ENCODE measurements at regions not wholly inside any gene's neighbourhood (a gene's known extent, or its start where the extent isn't known, plus 50 kb on each side); places are given as distances from the start of the nearest gene placed in this dataset.
A peak's percentile ranks its signal among the peaks of the same experiment; 100 is the strongest.
"Not testable (repeated sequence)": the region's sequence is repeated elsewhere in the genome, so short reads cannot be mapped to it uniquely, and the experiment has no call there.

DNA sequence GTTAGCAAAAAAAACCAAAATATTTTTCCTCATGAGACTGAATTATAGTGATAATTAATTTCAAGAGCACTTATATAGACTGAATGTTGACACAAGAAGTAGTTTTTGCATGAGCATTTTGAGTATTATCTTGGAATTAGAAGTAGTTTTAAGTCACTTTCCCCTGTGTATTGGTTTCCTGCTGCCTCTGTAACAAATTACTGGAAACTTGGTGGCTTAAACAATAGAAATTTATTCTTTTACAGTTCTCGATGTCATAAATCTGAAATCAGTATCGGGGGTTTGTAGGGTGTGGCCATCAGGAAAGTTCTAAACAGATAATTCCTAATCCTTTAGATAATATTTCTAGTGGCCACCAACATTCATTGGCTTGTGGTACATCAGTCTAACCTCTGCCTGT, 957.8 kb downstream of the LTN1 start:
- not testable (repeated sequence) for DNase-seq

DNA sequence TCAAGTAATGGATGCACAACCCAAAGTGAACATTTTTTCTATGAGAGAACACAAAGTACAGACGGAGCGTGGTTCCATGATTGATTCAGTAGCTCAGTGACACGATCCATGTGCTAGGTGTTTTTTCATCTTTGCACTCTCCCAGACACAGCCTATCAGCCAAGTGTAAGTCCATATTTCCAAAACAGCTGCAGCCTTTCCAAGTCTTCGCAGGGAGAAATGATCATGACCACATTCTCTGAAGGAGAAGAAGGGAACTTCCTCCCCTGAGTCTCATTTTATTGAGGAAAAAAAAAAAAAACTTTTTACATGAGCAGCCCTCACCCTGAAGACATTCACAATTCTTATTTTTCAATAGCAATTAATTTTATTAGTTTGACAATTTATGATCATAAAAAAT, 958.3 kb downstream of the LTN1 start:
- DNase-seq: not testable (repeated sequence)

DNA sequence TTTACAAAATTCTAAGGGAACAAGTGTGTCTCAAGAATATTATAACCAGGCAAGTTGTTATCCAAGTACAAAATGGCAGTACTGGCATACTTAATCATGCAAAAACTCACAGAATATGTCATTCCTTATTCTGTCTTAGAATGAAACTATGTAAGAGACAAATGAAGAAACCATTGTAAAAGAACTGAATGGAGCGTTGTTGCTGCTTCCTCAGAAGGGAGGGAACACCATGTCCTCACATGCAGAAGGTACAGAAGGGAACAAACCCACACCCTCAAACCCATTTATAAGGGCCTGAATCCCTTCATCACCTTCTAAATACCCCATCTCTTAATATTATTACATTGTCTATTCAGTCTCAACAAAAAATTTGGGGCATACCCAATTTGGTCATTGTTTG, 960.0 kb downstream of the LTN1 start:
- DNase-seq: not testable (repeated sequence)

DNA sequence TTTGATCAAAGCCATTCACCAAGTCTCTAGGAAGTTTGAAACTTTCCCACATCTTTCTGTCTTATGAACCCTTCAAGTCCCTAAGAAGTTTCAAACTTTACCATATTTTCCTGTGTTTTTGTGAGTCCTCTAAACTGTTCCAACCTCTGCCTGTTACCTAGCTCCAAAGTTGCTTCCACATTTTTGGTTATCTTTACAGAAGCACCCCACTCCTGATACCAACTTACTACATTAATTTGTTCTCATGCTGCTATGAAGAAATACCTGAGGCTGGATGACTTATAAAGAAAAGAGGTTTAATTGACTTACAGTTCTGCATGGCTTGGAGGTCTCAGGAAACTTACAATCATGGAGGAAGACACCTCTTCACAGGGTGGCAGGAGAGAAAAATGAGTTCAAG, 961.6 kb downstream of the LTN1 start:
- DNase-seq: not testable (repeated sequence)

DNA sequence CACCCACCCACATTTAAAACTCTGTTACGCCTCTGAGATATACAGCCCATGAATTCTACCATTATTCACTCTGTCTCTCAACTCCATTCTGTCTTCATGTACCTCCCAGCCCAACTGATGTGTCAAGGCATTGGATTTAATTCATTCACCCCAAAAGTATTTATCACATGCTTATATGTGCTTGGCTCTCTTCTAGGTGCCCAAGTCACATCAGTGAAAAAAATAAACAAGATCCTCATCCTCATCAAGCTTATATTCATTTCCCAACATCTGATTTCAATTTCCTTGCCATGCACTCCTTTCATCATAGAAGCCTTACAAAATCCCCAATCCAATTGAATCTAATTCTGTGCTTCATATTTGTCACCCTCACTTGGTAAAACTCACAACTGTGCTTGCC, 967.6 kb downstream of the LTN1 start:
- no peak for DNase-seq

DNA sequence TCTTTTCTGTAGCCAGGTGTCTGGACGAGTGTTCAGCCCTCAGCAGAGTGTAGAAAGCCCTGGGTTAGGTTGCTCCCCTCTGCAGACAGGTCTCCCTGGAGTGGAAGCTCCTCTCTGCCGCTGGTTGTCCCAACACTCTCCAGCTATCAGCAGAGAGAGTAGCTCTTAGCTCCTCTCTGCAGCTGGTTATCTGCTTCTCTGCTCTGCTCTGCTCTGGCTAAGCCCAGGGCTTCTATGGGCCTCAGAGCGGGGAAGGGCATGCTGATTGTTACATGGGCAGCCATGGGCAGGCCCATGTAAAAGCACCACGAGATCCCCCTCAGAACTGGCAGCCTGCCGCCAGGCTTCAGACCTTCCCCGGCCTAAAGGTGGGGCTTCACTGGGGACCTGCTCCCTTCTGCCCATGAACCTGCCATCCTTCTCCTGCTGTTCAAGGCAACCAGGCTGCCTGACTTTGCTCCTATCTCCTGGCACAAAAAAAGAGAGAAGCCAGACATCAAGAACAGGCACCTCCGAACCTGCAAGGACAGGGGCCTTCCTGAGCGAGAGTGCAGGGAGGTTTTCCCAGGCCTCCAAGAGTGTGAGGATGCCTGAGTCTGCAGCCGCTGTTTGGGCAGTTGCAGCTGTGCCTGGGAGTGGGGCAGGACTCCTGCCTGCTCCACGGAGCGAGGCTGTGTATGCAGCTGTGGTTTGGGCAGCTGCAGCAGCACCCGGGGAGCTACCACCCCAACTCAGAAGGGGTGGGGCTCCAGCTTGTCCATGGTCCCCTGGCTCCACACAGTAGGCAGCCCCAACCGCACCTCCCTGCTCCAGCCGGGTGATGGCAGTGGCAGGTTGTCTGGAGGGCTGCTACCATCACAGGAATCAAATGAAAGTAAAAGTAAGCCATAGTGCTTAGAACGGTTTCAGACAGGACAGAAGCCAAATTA, 973.7 kb downstream of the LTN1 start:
- peak; percentile 42 to 49 for DNase-seq

DNA sequence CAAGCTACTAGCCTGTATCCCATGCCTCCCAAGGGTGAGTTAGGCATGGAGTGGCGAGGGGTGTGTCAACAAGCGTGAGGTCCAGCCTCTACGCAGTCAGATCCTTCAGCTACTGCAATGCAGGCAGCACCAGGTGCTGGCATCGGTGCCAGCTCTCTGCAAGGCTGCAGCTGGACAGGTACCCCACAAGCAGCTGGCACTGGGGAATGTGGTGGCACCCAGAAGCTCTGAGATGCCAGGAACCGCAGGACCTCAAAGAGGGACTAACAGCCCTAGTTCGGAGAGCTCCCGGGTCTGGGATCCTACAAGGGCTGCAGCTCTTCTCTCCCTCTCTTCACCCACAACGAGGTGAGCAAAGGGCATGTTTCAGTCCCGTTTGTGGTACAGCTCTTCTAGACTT, 974.5 kb downstream of the LTN1 start:
- DNase-seq: no peak

DNA sequence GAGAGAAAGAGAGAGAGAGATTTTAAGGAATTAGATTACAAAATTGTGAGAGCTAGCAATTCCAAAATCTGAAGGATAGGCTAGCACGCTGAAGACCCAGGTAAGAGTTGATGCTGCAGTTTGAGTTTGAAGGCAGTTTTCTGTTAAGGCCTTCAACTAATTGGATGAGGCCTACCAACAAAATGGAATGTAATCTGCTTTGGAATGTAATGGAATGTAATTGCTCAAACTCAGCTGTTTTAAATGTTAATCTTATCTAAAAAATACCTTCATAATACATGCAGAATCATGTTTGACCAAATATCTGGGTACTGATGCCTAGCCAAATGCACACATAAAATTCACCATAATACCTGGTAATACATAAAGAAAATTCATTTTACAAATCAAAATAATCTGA, 976.1 kb downstream of the LTN1 start:
- DNase-seq: no peak

DNA sequence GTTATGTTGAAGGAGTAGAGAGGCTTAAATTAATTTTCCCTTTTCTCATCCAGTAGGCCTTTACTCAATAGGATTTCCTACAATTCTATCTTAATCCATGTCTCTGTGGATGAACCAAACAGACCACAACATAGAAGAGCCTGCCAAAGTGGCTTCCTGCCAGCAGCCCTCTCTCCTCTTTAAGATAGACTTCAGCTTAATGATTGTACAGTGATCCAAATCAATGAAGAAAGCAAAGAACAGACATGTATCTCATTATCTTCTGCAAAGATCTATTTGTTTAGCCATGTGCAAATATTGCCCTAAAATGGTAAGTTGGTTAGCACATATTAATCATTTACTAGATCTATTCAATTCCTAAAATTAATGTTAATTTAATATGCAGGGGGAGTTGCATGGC, 979.6 kb downstream of the LTN1 start:
- DNase-seq: not testable (repeated sequence)

DNA sequence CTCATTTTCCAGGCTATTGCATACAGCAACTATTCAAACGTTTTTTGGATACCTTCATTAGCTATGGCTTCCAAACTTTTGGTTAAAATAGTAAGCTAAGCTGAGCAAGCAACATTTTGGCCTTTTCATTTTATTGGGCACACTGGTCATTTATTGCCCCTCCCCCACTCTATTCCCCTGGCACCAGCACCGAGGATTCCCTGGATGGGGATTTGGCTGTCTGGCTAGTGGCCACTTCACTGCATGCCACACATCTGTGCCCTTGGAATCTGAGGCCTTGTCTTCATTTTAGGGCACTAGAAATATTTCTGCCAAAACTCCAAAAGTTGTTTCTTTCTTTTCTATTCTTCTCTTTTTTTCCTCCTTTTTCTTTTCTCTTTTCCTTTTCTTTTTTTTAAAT, 980.7 kb downstream of the LTN1 start:
- not testable (repeated sequence) for DNase-seq

DNA sequence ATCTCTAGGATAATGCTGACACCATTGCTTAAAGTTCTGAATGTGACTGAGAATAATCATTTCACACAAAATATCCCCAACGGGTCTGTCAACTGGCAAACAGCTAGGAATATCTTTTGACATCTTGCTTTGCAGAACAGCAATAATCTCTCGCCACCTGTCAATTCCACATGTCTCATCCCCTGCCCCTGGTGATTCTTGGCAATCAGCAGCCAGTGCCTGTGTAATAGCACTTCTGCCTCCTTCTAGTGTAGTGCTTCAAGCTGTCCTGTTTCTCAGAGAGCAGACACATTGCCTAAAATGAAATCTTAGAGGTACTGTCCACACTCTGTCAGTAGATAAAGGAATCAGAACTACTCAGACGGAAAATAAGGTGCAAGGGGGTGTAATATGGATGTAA, 984.4 kb downstream of the LTN1 start:
- not testable (repeated sequence) for DNase-seq

DNA sequence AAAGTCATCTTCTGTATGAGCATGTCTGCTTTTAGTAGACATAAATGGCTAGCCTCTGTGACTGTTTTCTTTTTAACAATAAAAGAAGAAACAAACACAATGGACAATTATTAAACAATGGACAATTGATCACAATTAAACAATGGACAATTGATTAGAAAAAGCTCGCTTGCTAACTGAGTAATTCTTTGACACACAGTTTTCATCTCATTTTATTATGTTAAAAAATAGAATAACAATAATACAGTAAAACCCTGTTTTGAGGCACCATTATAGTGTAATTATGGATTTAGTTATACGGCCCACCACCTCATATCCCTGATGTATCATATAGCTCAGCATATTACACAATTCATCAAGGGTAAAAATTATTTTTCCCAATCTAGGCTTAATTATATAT, 989.0 kb downstream of the LTN1 start:
- DNase-seq: not testable (repeated sequence)

DNA sequence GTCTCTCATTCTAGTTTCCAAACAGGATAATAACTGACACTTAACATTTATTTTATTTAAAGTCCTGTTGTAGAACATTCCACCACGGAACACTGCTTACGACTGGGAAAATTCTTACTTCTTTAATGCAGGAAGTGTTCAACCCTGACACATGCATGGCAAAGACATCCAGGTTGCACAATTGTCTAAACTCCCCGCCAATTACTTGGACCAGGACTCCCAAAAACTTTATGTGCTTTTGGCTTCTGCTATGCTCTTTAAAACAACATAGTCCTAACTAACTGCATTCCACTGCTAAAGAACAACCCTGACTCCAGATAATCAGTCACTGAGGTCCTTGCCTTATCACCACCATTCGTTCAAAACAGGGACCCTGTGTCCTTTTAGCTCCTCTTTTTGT, 995.8 kb downstream of the LTN1 start:
- DNase-seq: not testable (repeated sequence)

DNA sequence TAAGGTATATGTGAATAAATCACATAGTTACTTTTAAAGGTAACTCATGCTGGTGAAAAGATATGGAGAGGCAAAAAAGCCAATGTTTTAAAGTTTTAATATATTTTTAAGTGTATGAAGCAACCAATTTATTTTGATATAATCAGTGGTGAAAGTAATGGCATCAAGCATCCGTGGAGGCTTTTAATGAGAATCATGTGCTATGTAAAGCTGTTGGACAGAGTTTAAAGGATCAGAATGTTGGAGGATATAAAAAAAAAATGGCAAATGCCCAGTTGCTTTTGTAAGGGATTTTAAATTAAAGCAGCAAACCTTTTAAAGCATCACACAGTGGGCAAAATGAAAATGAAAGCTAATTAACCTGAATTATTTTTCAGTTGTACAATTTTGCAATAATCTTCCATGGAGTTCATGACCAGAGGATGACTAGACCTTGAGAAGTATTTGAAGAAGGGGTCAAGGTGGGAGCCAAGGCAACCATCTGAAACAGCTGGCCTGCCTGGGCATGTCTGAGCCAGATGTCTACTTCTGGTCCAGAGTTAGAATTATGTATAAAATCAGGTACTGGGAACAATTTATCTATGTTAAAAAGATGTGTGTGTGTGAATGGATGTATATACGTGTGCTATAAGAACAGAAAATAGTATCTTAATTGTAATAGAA, 1007.9 kb downstream of the LTN1 start:
- not testable (repeated sequence) for DNase-seq

DNA sequence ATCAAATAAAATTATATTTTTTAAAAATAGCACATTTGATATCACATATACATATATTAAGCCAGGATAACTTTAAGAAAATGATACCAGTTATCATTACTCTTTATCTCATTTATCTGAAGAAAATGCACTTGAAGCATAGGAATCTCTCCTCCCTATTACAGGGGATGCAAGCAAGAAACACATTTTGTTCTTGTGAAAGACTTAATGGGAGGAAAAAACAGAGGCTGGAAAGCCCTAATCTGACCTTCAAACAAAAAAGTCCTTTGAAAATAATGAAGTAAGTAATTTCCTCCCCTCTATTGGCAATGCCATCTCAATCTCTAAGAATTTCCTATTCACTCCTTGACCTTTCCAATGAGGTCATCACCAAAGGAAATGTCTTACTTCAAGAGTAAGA, 1012.6 kb upstream of the ADAMTS5 start:
- not testable (repeated sequence) for DNase-seq

DNA sequence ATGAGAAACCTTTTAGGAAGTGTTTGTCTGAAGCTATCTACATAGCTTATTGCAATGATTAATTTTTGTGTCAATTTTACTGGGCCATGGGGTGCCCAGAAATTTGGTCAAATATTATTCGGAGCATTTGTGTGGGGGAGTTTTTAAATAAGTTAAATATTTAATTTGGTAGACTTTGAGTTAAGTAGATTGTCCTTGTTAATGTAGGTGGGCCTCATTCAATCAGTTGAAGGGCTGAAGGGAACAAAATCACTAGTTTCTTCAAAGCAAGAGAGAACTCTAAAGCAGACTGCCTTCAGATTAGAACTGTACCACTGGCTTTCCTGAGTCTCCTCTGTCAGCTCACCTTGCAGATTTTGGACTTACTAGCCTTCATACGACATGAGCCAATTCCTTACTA, 1008.6 kb upstream of the ADAMTS5 start:
- no peak for DNase-seq

DNA sequence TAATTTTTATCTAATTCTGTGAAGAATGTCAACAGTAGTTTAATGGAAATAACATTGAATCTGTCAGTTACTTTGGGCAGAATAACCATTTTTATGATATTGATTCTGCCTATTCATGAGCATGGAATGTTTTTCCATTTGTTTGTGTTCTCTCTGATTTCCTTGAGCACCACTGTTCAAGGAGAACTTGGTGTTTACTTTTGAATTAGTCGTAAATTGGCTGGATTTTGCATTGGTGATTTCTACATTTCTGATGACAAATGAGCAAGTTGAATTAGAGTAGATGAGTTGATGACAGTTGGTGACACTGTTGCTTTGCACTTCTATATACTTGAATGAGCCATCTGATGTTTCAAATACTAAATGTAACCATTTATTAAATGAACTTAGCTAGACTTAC, 1007.3 kb upstream of the ADAMTS5 start:
- DNase-seq: not testable (repeated sequence)

DNA sequence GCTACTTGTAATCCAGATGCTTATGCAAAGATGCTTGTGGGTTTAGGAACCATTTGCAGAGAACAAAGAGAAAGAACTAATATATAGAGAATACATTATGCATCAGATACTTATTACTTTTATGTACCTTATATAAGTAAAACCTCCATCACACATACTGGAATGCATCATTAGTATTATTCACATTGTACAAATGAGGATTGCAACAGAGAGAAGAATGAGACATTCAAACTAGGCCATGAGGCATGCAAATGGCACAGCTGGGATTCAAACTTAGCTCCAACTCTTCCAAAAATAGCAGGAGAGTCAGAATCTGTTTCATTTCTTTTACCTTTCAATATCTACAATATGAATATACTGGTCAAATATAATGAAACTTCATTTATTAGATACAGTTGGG, 1001.4 kb upstream of the ADAMTS5 start:
- DNase-seq: not testable (repeated sequence)

DNA sequence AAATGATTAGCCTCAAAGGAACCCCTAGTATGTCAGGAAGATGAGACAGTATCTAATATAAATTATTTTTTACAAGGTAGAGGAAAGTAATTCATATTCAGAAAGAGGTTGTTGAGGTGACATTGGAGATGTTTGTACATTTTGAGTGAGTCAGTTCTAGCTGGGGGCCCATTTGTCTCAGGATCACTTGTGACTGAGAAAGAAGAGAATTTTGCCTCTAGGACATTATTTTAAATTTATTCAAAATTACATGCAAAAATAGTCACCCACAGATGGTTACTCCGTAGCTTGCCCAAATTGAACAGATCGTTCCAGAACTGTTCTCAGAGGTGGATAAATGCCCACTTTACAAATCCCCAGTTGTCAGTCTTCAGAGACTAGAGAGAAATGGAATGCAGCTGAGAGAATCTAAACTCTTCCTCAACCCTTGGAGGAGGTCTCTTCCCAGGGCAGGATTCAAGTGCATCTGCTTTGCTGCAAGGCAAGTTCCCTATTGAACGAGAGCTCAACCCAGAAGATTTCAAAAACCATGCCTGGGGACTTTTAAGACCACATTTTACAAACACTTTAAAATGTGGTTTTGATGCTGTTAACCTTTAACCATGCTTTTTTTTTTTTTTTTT, 987.8 kb upstream of the ADAMTS5 start:
- no peak for DNase-seq

DNA sequence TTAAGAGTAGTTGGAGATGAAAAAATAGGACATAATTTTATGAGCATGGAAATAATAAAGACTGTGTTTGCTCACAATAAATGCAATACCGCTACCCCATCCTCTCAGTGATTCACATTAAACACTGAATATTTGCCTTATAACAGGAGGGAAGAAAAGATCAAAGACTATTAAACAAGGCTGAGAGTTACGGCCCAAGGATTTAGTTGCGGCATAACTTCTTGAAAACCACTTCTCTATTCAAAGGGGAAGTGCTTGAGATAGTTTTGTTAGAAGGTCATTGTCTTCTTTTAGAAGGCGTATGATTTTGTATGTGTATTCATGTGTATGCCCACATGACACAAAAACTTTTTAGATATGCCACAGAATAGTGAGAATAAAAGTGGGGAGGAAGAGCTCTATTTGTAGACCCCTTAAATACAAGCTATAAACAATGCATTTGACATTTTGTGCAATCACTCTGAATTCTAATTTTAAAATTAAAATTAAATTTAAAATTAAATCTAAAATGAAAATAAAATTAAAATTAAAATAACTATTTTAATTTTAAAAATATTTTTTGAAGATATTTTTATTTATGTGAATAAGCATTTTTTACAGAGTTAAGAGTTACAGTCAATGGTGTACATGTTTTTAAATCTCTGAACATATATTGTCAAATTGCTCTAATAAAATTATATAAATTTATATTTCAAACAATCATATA, 986.6 kb upstream of the ADAMTS5 start:
- no peak for DNase-seq

DNA sequence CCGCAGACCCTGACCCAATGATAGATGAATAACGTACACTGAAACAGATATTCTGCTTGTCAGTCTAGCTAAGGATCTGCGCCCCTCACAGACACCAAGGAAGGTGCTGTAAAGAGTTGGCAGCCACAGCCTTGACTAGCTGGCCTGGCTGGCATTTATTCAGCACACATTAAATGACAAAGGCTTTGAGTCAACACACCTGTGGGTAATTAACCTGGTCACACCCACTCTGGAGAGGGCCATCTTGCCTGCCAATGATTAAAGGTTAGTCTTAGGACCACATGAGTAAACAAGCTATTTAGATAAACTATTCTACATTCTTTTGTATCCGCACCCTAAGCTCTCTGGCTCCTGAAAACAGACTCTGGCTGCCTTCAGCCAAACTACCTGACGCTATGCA, 982.2 kb upstream of the ADAMTS5 start:
- DNase-seq: not testable (repeated sequence)

DNA sequence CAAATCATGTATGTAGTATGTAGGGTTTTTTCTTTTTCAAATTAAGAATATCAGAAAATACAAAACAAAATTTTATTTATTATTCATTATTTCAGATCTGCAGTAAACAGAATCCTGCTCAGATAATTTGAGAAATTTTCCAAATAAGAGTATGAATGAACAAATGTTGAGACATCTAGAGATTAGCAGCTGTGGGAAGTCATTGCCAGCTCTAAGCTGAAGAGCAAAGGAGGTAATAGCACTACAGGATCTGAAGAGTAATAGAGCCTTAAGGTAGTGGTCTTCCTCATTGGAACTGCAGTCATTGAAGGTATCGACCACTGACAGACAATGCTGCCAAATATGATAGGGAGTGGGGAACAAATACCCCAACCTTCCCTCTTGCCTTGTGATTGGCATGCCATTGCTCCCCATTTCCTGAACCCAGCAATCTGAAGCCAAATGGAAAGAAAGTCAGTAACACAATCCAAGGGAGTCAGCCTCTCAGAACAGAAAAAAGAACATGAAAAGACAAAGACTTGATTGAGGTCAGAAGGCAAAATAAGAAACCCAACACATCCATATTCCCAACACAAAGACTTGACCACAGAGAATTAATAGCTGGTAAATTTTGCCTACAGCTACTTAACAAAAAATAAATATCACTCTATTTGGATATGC, 963.4 kb upstream of the ADAMTS5 start:
- not testable (repeated sequence) for DNase-seq

DNA sequence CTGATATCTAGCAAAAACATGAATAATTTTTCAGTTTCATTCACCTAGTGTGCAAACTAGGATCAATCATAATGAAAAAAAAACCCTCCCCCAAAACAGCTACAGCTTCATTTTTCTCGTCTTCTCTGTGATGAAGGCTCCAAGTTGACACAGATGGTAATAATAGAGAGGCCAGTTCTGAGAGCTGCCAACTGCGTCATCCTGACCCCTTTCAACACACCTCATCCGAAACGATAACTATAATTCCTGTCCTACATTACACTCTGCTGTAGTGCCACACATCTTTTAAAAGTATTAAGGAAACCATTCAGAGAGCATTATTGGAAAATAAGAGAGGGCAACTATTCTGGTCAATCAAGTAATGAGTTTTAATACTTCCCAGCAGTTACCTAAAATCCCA, 962.3 kb upstream of the ADAMTS5 start:
- peak; percentile 34 for DNase-seq

Measured in SHP77 (cell line).